OCI-LY3 (cell line): ENCODE measurements at regions not wholly inside any gene's neighbourhood (a gene's known extent, or its start where the extent isn't known, plus 50 kb on each side); places are given as distances from the start of the nearest gene placed in this dataset.

ENCODE experiments used
- H2AFZ ChIP-seq: fragments of 200-600, 300-600 bp; shearing (Covaris generic); 2 replicates; pipeline ENCODE4 v1.6.0; 2014; ENCODE audit warnings: antibody characterized with exemption, low read depth, low read length
- H3K27ac ChIP-seq: fragments of 200-600, 300-600 bp; sonication (generic); 2 replicates; pipeline ENCODE4 v1.5.1; 2014; ENCODE audit warnings: mild to moderate bottlenecking, low read length, moderate library complexity, mixed read lengths
- H3K27me3 ChIP-seq: fragments of 200-600, 300-600 bp; sonication (generic); 2 replicates; pipeline ENCODE4 v1.6.1; 2014; ENCODE audit warnings: low read depth, low read length, mixed read lengths
- H3K36me3 ChIP-seq: fragments of 200-600, 300-600 bp; sonication (generic); replicated peaks from 2 replicates; pipeline ENCODE3; 2014; ENCODE audit warnings: low read depth, low read length, mixed read lengths
- H3K4me1 ChIP-seq: fragments of 300-600, 200-600 bp; sonication (generic); 2 replicates; pipeline ENCODE4 v1.6.1; 2014; ENCODE audit warnings: low read length, mixed read lengths
- H3K4me2 ChIP-seq: fragments of 200-600, 300-600 bp; sonication (generic); 2 replicates; pipeline ENCODE4 v1.6.1; 2014; ENCODE audit warnings: low read length, mixed read lengths
- H3K4me3 ChIP-seq: fragments of 300-600, 200-600 bp; sonication (generic); 2 replicates; pipeline ENCODE4 v1.5.1; 2014; ENCODE audit warnings: antibody characterized with exemption, mild to moderate bottlenecking, low read length, moderate library complexity
- H3K79me2 ChIP-seq: fragments of 300-600, 200-600 bp; shearing (Covaris generic); 2 replicates; pipeline ENCODE4 v1.6.1; 2014; ENCODE audit warnings: mild to moderate bottlenecking, low read length, mixed read lengths
- H3K9ac ChIP-seq: fragments of 300-600, 200-600 bp; shearing (Covaris generic); 2 replicates; pipeline ENCODE4 v1.6.0; 2014; ENCODE audit warnings: mild to moderate bottlenecking, low read length, moderate library complexity
- H3K9me3 ChIP-seq: fragments of 200-600, 300-600 bp; shearing (Covaris generic); 2 replicates; pipeline ENCODE4 v1.6.1; 2014; ENCODE audit warnings: low read length, mixed read lengths; ENCODE audit not compliant: insufficient read depth
- H4K20me1 ChIP-seq: fragments of 200-600, 300-600 bp; sonication (generic); 2 replicates; pipeline ENCODE4 v1.6.1; 2016; ENCODE audit warnings: low read length, mixed read lengths; ENCODE audit not compliant: insufficient read depth
- CTCF ChIP-seq: fragments of 200-600, 300-600 bp; sonication (generic); IDR thresholded peaks from 2 replicates; pipeline ENCODE4 v1.5.1; 2014; ENCODE audit warnings: antibody characterized with exemption, low read length, low read depth
- EZH2phosphoT487 ChIP-seq: fragments of 200-600 bp; shearing (Covaris generic); IDR thresholded peaks from 2 replicates; pipeline ENCODE4 v1.6.1; 2018; ENCODE audit warnings: antibody characterized with exemption, mixed run types, low read depth

- TF ChIP-seq CTCF (no peak), EZH2phosphoT487 (no peak)
- H3K4me1 ChIP-seq: peaks cover 30% of the 10 kb centered on the region
- H3K27ac ChIP-seq: no peak overlapping the region
- H3K36me3 ChIP-seq: no peaks in the 10 kb centered on the region
- no peak overlapping the region for H3K4me2 ChIP-seq
- H3K4me3 ChIP-seq: no peak overlapping the region
- no peaks in the 10 kb centered on the region for H3K27me3 ChIP-seq
- no peak overlapping the region for H3K9ac ChIP-seq
- no peaks in the 10 kb centered on the region for H3K79me2 ChIP-seq
- H4K20me1 ChIP-seq: no peaks in the 10 kb centered on the region
- H2AFZ ChIP-seq: no peak overlapping the region
- no peaks in the 10 kb centered on the region for H3K9me3 ChIP-seq
These were observed 243.1 kb upstream of the TENM4 start for GRCh38 chr11:79683930-79684329.

DNA sequence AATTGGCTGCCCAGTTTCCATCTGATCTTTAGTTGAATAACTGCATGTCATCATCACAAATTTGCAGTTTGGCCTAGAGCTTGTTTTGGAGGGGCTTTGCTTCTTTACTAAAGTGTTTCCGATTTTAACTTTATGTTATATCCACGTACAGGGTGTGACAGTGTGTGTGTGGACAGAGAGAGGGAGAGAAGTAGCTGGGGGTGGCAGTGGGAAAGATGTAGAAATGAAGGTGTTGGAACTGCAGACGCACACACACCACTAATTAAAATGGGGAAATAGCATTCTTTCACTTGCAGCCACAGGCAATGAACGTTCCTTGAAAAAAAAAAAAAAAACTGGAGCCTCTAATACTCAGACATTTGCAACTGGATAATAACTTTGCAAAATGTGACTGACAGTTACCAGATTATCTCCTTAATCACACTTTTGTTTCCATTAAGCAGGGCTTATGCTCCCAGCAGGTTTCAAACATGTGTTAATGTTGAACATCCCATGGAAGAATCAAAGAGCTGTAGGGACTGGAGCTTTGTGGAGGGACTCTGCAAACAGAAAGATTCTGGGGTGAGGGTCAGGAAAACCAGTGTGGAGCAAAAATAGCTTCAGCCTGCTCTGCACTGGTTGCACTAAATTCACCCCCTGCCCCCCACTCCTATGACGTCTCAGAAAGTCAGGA lies 238.1 kb upstream of the TENM4 start:
- no peaks in the 10 kb centered on the region for H3K79me2 ChIP-seq
- no peaks in the 10 kb centered on the region for H3K36me3 ChIP-seq
- TF ChIP-seq CTCF (no peak), EZH2phosphoT487 (no peak)
- H3K4me2 ChIP-seq: no peak overlapping the region
- peaks cover 7% of the 10 kb centered on the region for H3K4me1 ChIP-seq
- H3K9me3 ChIP-seq: no peaks in the 10 kb centered on the region
- H3K27me3 ChIP-seq: no peaks in the 10 kb centered on the region
- H4K20me1 ChIP-seq: no peaks in the 10 kb centered on the region
- no peak overlapping the region for H3K27ac ChIP-seq
- H2AFZ ChIP-seq: no peak overlapping the region
- no peak overlapping the region for H3K4me3 ChIP-seq
- no peak overlapping the region for H3K9ac ChIP-seq

GRCh38 chr11:79676396-79676795 lies 235.6 kb upstream of the TENM4 start:
- no peak overlapping the region for H3K9ac ChIP-seq
- no peak overlapping the region for H3K27ac ChIP-seq
- H3K9me3 ChIP-seq: no peaks in the 10 kb centered on the region
- H2AFZ ChIP-seq: no peak overlapping the region
- no peaks in the 10 kb centered on the region for H3K27me3 ChIP-seq
- TF ChIP-seq CTCF (no peak), EZH2phosphoT487 (no peak)
- H3K79me2 ChIP-seq: no peaks in the 10 kb centered on the region
- H3K4me1 ChIP-seq: peaks cover 32% of the 10 kb centered on the region
- H3K4me3 ChIP-seq: no peak overlapping the region
- no peak overlapping the region for H3K4me2 ChIP-seq
- no peaks in the 10 kb centered on the region for H4K20me1 ChIP-seq
- H3K36me3 ChIP-seq: no peaks in the 10 kb centered on the region

GRCh38 chr11:79675081-79675480 lies 234.3 kb upstream of the TENM4 start:
- Histone ChIP-seq H3K27ac (no peak overlapping the region), H3K4me1 (peaks cover 32% of the 10 kb centered on the region), H3K4me3 (no peak overlapping the region), H3K9me3 (no peaks in the 10 kb centered on the region), H3K9ac (no peak overlapping the region), H3K36me3 (no peaks in the 10 kb centered on the region), H3K4me2 (no peak overlapping the region), H4K20me1 (no peaks in the 10 kb centered on the region), H3K79me2 (no peaks in the 10 kb centered on the region), H2AFZ (no peak overlapping the region), H3K27me3 (no peaks in the 10 kb centered on the region)
- TF ChIP-seq EZH2phosphoT487 (no peak), CTCF (no peak)
